ENCODE measurements at regions not wholly inside any gene's neighbourhood (a gene's known extent, or its start where the extent isn't known, plus 50 kb on each side); places are given as distances from the start of the nearest gene placed in this dataset.

GRCh38 chr12:88921434-88921833 is 341.2 kb upstream of the KITLG start:
- Histone ChIP-seq H4K20me1 (ENCODE audit: insufficient read depth) (no peaks in the 10 kb centered on the region), H3K36me3 (replicated peaks in 1 of 2; ENCODE audit: control insufficient read depth in 1 of 2, insufficient read depth in 2 of 2, low read length in 1 of 2) (no peaks in the 10 kb centered on the region), H3K9ac (no peak overlapping the region), H3K4me3 (ENCODE audit: low read depth in 2 of 2, low read length in 1 of 2) (no peak overlapping the region), H3K4me2 (no peak overlapping the region), H3F3A (replicated peaks; ENCODE audit: insufficient read depth) (peaks cover 20% of the 10 kb centered on the region), H3K79me2 (ENCODE audit: insufficient read depth) (no peaks in the 10 kb centered on the region), H3K9me2 (no peaks in the 10 kb centered on the region), H3K4me1 (ENCODE audit: control insufficient read depth in 1 of 2, insufficient read depth in 2 of 2, low read depth in 1 of 2, low read length in 1 of 2) (peaks cover 0 to 6% of the 10 kb centered on the region in 2 experiments; a peak in 2 of 4 replicates), H3K27me3 (ENCODE audit: insufficient read depth) (no peaks in the 10 kb centered on the region), H3K9me3 (no peaks in the 10 kb centered on the region; the same call in 1 of the 2 replicates), H3K27ac (ENCODE audit: low read depth in 2 of 2, low read length in 1 of 2) (no peak overlapping the region), H2AFZ (ENCODE audit: low read depth) (no peak overlapping the region)
- WGBS (ENCODE audit: low lambda C conversion rate) = 94% methylated on average over 1 of the region's 1 CpG
- no peak for DNase-seq
- POLR2A ChIA-PET = no interaction called here
- CTCF ChIA-PET = no interaction called here
- no peak for TF ChIP-seq EZH2phosphoT487 (IDR thresholded peaks at IDR 0.05; ENCODE audit: borderline replicate concordance, low read depth)
- no peak for TF ChIP-seq GABPA (IDR thresholded peaks at IDR 0.05; ENCODE audit: low read depth)
- TF ChIP-seq IRF3 (IDR thresholded peaks at IDR 0.05; ENCODE audit: low read depth, low read length) = no peak
- no peak for TF ChIP-seq TAF1 (IDR thresholded peaks at IDR 0.05; ENCODE audit: borderline replicate concordance, low read depth, low read length)
- no peak for TF ChIP-seq SMC3 (IDR thresholded peaks at IDR 0.05; ENCODE audit: low read depth, low read length)
- TF ChIP-seq CHD2 (IDR thresholded peaks at IDR 0.05; ENCODE audit: low read length, partially characterized antibody) = no peak
- no peak for TF ChIP-seq RXRA (IDR thresholded peaks at IDR 0.05; ENCODE audit: borderline replicate concordance, low read depth)
- TF ChIP-seq FOXM1 (IDR thresholded peaks at IDR 0.05; ENCODE audit: low read depth) = no peak
- no peak for TF ChIP-seq SIN3A (IDR thresholded peaks at IDR 0.05; ENCODE audit: borderline replicate concordance, low read depth, low read length)
- TF ChIP-seq YY1 (IDR thresholded peaks at IDR 0.05; ENCODE audit: low read depth) = no peak
- TF ChIP-seq CTCF (IDR thresholded peaks at IDR 0.05) = no peak
- no peak for TF ChIP-seq EP300 (IDR thresholded peaks at IDR 0.05; ENCODE audit: borderline replicate concordance in 1 of 2, low read depth in 1 of 2, low read length in 1 of 2)
- no peak for TF ChIP-seq RFX5 (IDR thresholded peaks at IDR 0.05; ENCODE audit: low read length)
- TF ChIP-seq PBX3 (IDR thresholded peaks at IDR 0.05) = no peak
- TF ChIP-seq ZBTB33 (IDR thresholded peaks at IDR 0.05; ENCODE audit: borderline replicate concordance, low read depth) = no peak
- no peak for TF ChIP-seq TCF12 (IDR thresholded peaks at IDR 0.05)
